ENCODE measurements at regions not wholly inside any gene's neighbourhood (a gene's known extent, or its start where the extent isn't known, plus 50 kb on each side); places are given as distances from the start of the nearest gene placed in this dataset.

- DNase-seq = no peak
Observed at GRCh38 chr12:115043079-115043478, 359.1 kb upstream of the TBX3 start.

- no peak for DNase-seq
Observed at GRCh38 chr12:115042341-115042740, 358.4 kb upstream of the TBX3 start.

DNA sequence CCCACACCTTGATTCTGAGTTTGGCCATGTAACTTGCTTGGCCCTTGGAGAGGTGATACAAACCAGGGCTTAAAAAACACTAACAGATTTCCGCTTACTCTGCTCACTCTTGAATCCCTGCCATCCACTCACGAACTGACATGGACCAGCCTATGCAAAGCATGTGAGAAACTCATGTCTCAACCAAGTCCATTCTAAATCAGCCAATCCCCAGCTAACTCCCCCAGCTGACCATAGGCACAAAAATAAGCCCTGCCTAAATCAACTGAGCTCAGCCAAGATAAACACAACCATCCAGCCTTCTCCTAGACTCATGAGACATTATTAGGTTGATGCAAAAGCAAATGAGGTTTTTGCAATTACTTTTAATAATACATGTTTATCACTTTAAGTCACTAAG lies 353.9 kb upstream of the TBX3 start:
- no peak for DNase-seq

GRCh38 chr12:115035535-115036107 lies 351.6 kb upstream of the TBX3 start:
- no peak for DNase-seq

GRCh38 chr12:115032521-115032920 lies 348.5 kb upstream of the TBX3 start:
- no peak for DNase-seq

DNA sequence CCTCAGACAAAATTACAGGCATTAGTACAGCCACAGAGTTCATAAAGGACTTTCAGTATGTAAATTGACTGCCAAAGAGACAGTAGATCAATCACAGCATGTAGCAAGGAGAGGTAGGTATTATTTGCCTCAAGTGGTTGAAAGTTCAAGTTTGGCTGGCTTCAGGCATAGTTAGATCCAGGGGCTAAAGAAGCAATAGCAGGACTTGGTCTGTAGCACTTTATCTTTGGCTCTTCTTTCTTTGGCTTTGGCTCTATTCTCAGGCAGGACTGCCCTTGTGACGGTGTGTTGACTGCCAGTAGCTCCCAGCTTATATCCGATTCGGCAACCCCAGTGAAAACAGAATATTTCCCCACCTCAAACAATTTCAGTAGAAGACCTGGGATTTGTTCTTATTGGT lies 346.0 kb upstream of the TBX3 start:
- DNase-seq = no peak

DNA sequence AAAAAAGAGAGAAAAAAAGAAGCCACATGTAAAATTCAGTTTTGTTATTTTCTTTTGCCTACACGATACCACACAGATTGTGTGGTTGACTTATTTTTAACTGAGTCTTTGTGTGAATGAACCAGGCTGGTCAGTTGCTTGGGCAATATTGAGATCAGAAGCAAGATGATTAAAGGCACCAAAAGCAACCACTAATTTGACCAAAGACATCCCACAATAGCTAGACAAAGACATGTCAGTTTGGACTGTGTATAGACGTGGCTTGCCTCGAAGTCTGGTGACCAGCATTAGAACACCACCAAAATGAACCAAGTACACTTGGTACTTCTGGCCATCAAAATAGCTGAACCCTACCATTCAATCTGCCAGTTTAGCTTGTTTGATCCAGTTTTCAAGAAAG lies 340.6 kb upstream of the TBX3 start:
- DNase-seq = no peak

- DNase-seq = no peak
Observed at GRCh38 chr12:115023279-115024265, 339.6 kb upstream of the TBX3 start.

DNA sequence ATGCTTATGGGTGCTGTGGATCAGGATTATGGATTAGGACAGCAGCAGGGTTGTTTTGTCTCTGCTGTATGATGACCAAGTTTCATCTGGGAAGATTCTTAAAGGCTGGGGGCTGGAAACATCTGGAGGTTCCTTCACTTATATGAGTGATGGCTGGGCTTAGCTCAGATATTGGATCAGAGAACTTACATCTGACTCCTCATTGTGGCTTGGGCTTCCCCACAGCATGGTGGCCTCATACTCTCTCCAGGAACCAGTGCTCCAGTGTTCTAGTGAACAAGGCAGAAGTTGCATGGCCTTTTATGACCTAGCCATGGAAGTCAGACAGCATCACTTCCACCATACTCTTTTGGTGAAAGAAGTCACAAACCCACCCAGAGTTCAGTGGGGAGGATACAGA lies 336.1 kb upstream of the TBX3 start:
- no peak for DNase-seq

GRCh38 chr12:115017346-115017745 lies 333.4 kb upstream of the TBX3 start:
- no peak for DNase-seq

DNA sequence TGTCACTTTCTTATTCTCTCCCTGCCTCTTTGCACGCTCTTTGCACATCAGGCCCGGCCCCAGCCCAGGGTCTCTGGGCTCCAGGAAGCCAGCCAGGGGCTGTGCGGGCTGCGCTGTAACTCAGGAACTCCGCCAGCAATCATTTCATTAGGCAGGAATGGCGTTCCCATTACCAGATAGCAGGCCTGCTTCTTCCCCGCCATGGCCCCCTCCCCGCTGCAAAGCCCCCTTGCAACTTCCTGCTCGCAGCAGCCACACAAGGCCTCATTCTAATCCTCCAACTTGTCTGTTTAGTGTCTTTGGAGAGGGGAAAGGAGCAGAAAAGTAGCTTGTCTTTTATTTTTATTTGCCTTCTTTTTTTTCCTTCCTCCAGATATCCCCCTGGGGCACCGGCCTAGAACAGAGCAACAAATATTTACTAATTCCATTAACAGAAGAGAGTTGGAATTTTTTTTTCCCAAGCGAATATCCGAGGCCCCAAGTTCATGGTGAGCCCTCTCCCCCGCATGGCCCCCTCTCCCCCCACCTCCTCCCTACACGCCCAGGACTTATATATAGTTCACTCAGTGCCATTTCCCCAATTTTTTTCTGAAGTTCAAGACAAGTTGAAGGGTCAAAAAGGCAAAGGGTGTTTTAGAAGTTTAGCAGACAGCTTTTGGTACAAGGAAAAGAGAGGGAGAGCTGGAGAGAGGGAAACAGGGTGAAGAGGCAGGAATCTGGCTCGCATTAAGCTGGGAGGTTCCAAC lies 329.4 kb upstream of the TBX3 start:
- no peak for DNase-seq

DNA sequence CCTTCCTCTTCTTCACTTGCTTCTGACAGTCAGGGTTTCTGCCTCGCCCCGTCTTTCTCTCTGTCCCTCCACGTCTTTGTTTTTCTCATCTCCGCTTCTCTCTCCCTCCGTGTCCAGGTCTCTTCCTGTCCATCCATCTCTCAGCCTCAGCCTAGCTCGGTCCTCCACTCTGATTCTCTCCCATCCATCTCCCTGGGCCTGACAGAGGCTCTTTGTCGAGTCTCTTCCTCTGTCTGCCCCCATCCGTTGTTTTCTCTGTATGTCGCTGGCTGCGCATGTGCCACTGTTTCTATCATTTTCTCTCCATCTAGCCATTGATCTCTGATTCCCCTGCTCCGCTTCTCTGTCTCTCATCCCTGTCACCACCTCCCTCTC lies 328.9 kb upstream of the TBX3 start:
- no peak for DNase-seq

GRCh38 chr12:115011703-115012102 lies 327.7 kb upstream of the TBX3 start:
- no peak for DNase-seq

DNA sequence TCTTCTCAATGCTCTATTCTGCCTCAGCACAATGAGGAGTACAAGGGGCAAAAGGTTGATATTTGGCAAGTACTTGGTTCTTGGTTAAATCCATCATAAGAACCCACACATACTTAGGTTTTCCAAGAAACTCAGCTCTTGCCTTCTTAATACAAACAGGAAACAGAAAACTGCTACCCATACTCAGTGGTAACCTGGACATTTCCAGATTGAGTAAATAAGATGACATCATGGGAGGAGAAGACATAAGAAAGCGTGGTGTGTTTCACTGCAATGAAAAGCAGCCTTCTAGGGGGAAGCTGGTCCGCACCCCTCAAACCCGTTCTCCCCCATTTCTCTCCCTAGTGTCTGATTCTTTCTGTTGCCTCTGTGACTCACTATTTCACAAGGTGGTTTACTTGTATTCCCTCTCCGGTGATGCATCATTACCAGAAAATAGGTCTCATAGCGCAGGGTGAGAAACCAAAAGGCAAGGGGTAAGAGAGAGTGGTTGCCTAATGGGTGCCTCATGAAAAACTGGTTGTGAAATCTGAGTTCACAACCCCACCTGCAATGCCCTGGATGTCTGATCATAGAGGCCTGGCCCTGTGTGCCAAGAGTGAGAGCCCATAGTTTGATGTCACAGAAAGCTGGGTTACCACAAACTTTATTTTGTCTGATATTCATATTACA lies 326.5 kb upstream of the TBX3 start:
- DNase-seq = no peak

GRCh38 chr12:115008929-115009328 lies 325.0 kb upstream of the TBX3 start:
- no peak for DNase-seq

- DNase-seq = no peak
Observed at GRCh38 chr12:115004470-115005146, 320.6 kb upstream of the TBX3 start.

DNA sequence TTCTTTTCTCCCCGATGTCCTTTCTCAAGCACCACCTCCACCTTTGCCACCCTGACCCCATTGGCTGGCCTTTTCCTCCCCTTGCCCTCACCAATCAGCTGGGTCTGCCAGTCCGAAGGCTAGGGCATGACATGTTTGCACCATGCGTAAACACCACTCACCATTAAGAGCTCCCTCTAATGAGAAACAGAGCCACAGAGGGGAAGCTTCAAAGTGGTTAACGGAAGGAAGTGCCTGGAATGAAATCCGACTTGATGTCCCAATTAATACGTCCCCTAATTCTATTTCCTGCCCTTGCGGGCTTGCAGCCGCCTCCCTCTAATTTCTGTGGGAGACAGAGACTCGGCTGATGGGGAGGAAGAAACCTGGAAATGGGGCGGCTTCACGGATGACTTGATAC lies 318.5 kb upstream of the TBX3 start:
- DNase-seq = no peak

- DNase-seq = no peak
Observed at GRCh38 chr12:115001571-115002180, 317.7 kb upstream of the TBX3 start.

DNA sequence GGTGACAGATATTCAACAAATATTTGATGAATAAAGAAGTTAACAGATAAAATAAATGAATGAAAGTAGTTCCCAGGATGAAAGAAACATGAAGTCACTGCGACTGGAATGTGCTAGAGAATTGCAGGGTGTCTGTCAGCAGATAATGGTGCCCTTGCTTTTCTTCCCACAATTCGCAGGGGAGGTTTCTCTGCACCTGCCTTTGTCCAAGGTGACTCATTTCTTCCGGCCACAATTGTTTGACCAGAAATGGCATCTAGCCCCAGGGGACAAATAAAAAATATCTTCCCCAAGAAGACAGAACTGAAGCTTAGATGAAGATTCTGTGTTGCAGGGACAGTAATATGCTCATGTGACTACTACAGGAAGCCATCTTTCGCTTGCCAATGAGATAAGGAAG lies 316.1 kb upstream of the TBX3 start:
- DNase-seq = no peak

DNA sequence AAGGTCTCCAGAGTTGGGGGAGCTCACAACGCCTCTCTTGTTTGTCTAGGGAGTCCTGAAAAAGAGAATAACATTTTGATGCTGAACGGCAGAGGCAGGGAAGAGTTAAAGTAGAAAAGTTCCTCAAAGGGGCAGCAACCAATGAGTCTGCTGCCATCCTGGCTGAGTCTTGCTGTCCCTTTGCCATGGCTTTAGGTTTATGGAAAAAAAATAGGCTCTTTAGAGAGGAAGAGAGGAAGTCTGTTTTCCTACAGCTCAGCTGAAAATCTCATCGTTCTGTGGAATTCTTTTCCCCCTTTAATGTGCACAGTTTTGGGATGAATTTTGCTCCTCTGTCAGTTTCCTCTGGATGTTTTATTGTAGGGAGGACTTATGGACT lies 314.8 kb upstream of the TBX3 start:
- no peak for DNase-seq

DNA sequence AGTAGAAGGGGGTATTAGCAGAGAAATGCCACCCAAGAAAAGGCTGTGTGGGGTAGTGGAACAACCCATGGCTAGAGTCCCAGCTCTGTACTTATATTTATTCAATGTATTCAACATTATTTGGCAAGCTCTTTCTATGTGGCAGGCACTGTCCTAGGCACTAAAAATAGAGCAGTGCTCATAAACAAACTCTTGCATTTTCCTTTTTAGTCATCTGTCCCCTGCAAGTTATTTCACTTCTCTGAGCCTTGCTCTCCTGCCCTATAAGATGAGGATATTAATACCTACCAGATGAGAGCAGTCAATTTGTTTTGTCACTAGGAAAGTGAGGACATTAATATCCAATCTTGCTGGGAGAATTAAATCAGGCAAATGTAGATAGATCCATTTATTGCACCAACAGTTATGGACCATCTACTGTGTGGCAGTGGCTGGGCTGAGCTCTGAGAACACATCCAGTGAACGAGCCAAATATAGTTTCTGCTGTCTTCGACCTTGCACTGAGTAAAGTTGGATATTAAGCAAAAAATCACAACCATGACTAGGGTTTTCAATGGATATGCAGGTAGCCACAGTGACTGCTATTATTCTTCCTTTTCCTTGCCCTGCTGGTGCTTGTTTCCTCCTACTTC lies 314.3 kb upstream of the TBX3 start:
- no peak for DNase-seq

GRCh38 chr12:114996382-114996781 lies 312.4 kb upstream of the TBX3 start:
- no peak for DNase-seq
